Transverse colon (tissue), 4 donors: ENCODE measurements at regions not wholly inside any gene's neighbourhood (a gene's known extent, or its start where the extent isn't known, plus 50 kb on each side); places are given as distances from the start of the nearest gene placed in this dataset.

Experiments used
- DNase-seq: peaks from one replicate; pipeline ENCODE4 v3.0.0-alpha.2; 2019
- H3K27ac ChIP-seq, 4 donors: fragments of 200-600 bp; sonication (generic); 2 replicates each; pipeline ENCODE4 v1.5.1; 2016 to 2018; ENCODE audit warnings: inconsistent platforms in 4 of 4
- H3K27me3 ChIP-seq: fragments of 200-600 bp; sonication (generic); 2 replicates; pipeline ENCODE4 v1.5.1; 2017; ENCODE audit warnings: inconsistent platforms
- H3K36me3 ChIP-seq, 4 donors: fragments of 200-600 bp; sonication (generic); 2 replicates each; pipeline ENCODE4 v1.5.1; 2017 to 2019; ENCODE audit warnings: inconsistent platforms in 4 of 4
- H3K4me1 ChIP-seq, 4 donors: fragments of 200-600 bp; sonication (generic); 2 replicates each; pipeline ENCODE4 v1.5.1; 2017 to 2020; ENCODE audit warnings: inconsistent platforms in 4 of 4
- H3K4me3 ChIP-seq, 4 donors: fragments of 200-600 bp; sonication (generic); 1 replicate in 1 of 4; 2 replicates in 3 of 4; pipeline versions ENCODE4 v1.5.1 to v1.6.1; 2017 to 2019; ENCODE audit warnings: inconsistent platforms in 4 of 4
- H3K9me3 ChIP-seq, 2 donors: fragments of 200-600 bp; sonication (generic); 2 replicates each; pipeline ENCODE4 v1.5.1; 2017 to 2019; ENCODE audit warnings: inconsistent platforms in 2 of 2
- EP300 ChIP-seq: sonication (generic); formaldehyde crosslinking; IDR thresholded peaks from one replicate; pipeline ENCODE4 v1.6.1; 2017; ENCODE audit warnings: antibody characterized with exemption, low read depth
- POLR2A ChIP-seq: fragments of 450-650 bp; IDR thresholded peaks from one replicate; pipeline ENCODE4 v1.6.1; 2016; ENCODE audit warnings: antibody characterized with exemption, mild to moderate bottlenecking, moderate library complexity
- POLR2AphosphoS5 ChIP-seq, 3 donors: sonication (generic); formaldehyde crosslinking; IDR thresholded peaks; one replicate each; pipeline ENCODE4 v1.6.1; 2016; ENCODE audit warnings: antibody characterized with exemption in 3 of 3
- WGBS, 2 donors: methylation state at CpG; one replicate each; pipeline ENCODE4 v1.1.5; 2018; ENCODE audit warnings: low coverage in 1 of 2; 5-methylcytosine and 5-hydroxymethylcytosine counted together
- in situ Hi-C, 4 donors: fragments of 200-750 bp; cut with MboI; loops; one replicate each; pipeline versions ENCODE4 v1.15.0 to v1.15.1; 2017; ENCODE audit warnings: low sequenced_read_pairs in 3 of 4, low pct_ligation_motif_present in 1 of 4, low pct_unique_long_range_greater_than_20kb in 1 of 4
- intact Hi-C: fragments of 100-400 bp; cut with DNase I; formaldehyde crosslinking; loops from one replicate; pipeline ENCODE4 v1.15.1; 2023; ENCODE audit warnings: low total_unique reads
- TF ChIP-seq, protein P1 (sequence below), 5 experiments: fragments of 200-600 bp in 3 of 5; fragments of 450-650 bp in 2 of 5; sonication (generic) in 3 of 5; IDR thresholded peaks; 1 replicate in 2 of 5; 2 replicates in 3 of 5; pipeline ENCODE4 v1.5.1; 2016 to 2017; ENCODE audit warnings: antibody characterized with exemption in 5 of 5, inconsistent platforms in 3 of 5, mild to moderate bottlenecking in 2 of 5, moderate library complexity in 1 of 5

DNA sequence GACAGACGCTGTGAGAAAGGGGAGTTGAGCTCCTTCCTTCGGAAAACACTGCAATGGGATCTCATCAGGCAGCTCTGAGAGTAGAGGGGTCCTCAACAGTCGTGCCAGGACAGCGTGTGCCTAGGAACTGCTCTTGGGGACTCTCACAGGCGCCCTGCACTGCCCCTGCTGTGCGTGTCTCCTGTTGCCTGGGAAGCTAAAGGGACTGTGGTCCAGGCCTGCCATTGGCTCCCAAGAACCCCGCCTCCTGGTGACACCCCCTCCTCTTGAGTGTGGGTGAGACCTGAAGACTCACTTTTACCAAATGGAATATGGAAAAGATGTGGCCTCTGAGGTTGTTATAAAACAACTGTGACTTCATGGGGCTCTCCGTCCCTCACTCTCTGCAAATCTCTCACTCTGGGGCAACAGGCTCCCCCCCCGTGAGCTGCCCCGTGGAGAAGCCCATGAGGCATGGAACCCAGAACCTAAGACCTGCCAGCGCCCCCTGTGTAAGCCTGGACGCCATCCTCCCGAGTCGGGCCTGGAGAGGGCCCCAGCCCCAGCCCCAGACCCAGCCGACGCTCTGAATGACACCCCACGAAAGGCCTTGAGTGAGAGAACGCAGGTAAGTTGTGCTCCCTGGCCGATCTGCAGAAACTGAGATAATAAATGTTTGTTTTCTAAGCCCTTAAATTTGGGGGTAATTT, 302.7 kb downstream of the FGF9 start:
- H3K9me3 ChIP-seq, result no peaks in the 10 kb centered on the region
- in situ Hi-C loops (no loop called here), intact Hi-C loops (no loop called here)
- TF ChIP-seq POLR2AphosphoS5 (IDR thresholded peaks at IDR 0.05) (no peak), POLR2A (no peak), EP300 (no peak)
- TF ChIP-seq, protein P1, sequence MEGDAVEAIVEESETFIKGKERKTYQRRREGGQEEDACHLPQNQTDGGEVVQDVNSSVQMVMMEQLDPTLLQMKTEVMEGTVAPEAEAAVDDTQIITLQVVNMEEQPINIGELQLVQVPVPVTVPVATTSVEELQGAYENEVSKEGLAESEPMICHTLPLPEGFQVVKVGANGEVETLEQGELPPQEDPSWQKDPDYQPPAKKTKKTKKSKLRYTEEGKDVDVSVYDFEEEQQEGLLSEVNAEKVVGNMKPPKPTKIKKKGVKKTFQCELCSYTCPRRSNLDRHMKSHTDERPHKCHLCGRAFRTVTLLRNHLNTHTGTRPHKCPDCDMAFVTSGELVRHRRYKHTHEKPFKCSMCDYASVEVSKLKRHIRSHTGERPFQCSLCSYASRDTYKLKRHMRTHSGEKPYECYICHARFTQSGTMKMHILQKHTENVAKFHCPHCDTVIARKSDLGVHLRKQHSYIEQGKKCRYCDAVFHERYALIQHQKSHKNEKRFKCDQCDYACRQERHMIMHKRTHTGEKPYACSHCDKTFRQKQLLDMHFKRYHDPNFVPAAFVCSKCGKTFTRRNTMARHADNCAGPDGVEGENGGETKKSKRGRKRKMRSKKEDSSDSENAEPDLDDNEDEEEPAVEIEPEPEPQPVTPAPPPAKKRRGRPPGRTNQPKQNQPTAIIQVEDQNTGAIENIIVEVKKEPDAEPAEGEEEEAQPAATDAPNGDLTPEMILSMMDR (IDR thresholded peaks at IDR 0.05), result no peak
- no peak overlapping the region for H3K27ac ChIP-seq
- H3K4me3 ChIP-seq, result no peak overlapping the region
- DNase-seq, result no peak
- no peaks in the 10 kb centered on the region for H3K4me1 ChIP-seq
- no peaks in the 10 kb centered on the region for H3K27me3 ChIP-seq
- 80 to 92% methylated on average over 2 to 19 of the region's 19 CpGs for WGBS, 2 donors
- no peaks in the 10 kb centered on the region for H3K36me3 ChIP-seq

DNA sequence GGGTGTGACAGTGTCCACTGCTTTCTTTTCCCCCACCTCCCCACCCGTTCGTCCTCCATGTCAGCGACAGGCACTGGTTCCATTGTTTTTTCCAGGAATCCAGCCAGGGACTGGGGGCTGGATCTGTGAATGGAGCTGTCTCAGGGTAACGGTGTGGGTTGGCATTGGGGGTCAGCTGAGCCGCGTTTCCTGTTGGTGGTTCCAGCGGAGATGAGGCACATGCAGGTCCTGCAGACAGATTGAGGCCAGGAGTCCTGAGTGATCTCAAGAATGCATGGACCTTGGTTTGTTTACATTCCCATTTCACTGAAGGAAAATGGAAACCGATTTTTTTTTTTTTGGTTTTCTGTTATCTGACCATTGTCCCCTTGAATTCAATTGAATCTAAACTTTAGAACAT, 303.9 kb downstream of the FGF9 start:
- intact Hi-C loops, result no loop called here
- DNase-seq, result no peak
- TF ChIP-seq, protein P1 (IDR thresholded peaks at IDR 0.05), result no peak
- TF ChIP-seq EP300 (no peak), POLR2AphosphoS5 (IDR thresholded peaks at IDR 0.05) (no peak), POLR2A (no peak)
- Histone ChIP-seq H3K36me3 (no peaks in the 10 kb centered on the region), H3K4me3 (no peak overlapping the region), H3K4me1 (no peaks in the 10 kb centered on the region), H3K9me3 (no peaks in the 10 kb centered on the region), H3K27ac (no peak overlapping the region), H3K27me3 (no peaks in the 10 kb centered on the region)
- 74 to 85% methylated on average over 8 of the region's 8 CpGs for WGBS, 2 donors
- in situ Hi-C loops, result no loop called here

DNA sequence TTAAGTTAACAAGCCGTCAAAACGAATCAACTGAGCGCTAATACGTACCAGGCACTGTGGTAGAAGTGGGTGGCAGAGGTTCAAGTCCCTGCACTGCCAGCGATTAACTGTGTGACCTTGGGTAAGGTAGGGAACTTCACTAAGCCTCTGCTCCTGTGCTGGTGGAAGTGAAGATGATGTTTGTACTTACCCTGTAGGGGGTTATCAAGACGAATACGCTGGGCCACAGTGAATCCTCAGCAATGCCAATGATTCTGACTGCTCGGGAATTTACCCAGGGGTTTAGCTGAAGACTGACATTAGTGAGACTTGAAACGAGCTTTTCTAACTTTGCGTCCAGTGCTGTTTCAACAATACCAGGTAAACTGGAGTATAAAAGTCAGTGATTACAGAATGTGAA, 305.3 kb downstream of the FGF9 start:
- Histone ChIP-seq H3K9me3 (no peaks in the 10 kb centered on the region), H3K4me3 (no peak overlapping the region), H3K4me1 (no peaks in the 10 kb centered on the region), H3K36me3 (no peaks in the 10 kb centered on the region), H3K27ac (no peak overlapping the region), H3K27me3 (no peaks in the 10 kb centered on the region)
- DNase-seq, result no peak
- in situ Hi-C loops (no loop called here), intact Hi-C loops (no loop called here)
- WGBS, 2 donors, result 75 to 92% methylated on average over 2 to 10 of the region's 10 CpGs
- TF ChIP-seq POLR2AphosphoS5 (IDR thresholded peaks at IDR 0.05), result no peak
- no peak for TF ChIP-seq POLR2A
- no peak for TF ChIP-seq EP300
- TF ChIP-seq, protein P1 (IDR thresholded peaks at IDR 0.05), result no peak

DNA sequence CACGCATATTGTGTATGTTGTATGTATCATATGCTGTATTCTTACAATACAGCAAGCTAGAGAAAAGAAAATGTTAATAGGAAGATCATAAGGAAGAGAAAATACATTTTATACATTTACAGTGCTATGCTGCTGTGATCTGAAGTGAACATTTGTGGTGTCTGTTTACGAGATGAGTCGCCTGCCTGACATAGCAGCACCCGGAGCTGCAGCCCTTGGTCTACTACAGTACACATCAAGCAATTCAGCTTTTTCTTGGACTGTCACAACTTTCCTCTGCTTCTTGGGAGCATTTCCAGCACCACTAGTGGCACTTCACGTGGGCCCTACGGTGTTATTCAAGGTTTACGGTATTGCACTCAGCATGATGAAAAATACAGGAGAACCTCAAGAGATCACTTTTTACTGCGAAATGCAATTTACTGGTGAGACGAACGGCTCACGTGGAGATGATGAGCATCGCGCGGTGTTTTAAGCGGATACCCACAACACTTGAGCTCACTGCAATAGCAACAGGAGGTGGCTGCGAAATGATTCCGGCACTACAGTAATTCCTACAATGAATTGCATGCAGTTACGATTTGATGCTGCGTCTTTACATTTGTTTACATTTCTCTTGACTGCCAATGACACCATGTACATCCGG, 308.4 kb downstream of the FGF9 start:
- Histone ChIP-seq H3K4me1 (no peaks in the 10 kb centered on the region), H3K36me3 (no peaks in the 10 kb centered on the region), H3K4me3 (no peak overlapping the region), H3K27me3 (no peaks in the 10 kb centered on the region), H3K9me3 (no peaks in the 10 kb centered on the region), H3K27ac (no peak overlapping the region)
- DNase-seq, result no peak
- 67 to 80% methylated on average over 9 to 20 of the region's 20 CpGs for WGBS, 2 donors
- intact Hi-C loops, result no loop called here
- no peak for TF ChIP-seq POLR2A
- no peak for TF ChIP-seq EP300
- TF ChIP-seq, protein P1 (IDR thresholded peaks at IDR 0.05), result no peak
- TF ChIP-seq POLR2AphosphoS5 (IDR thresholded peaks at IDR 0.05), result no peak
- in situ Hi-C loops, result no loop called here
